Upper lobe of left lung (tissue), 6 donors: ENCODE measurements at regions not wholly inside any gene's neighbourhood (a gene's known extent, or its start where the extent isn't known, plus 50 kb on each side); places are given as distances from the start of the nearest gene placed in this dataset.

Experiments used
- ATAC-seq, 2 donors: fragments of 200-7000 bp; cut with Tn5 transposase; one replicate each; pipeline ENCODE4 v1.9.1; 2022; ENCODE audit warnings: mild to moderate bottlenecking in 2 of 2, moderate library complexity in 2 of 2; ENCODE audit not compliant: low FRiP score in 2 of 2
- DNase-seq, 2 donors: peaks; one replicate each; pipeline ENCODE4 v3.0.0-alpha.2; 2019 to 2020
- H3K27ac ChIP-seq, 4 donors: fragments of 200-600 bp; sonication (generic); one replicate each; pipeline ENCODE4 v1.5.1; 2016 to 2019
- H3K27me3 ChIP-seq, 4 donors: fragments of 200-600 bp; sonication (generic); one replicate each; pipeline ENCODE4 v1.5.1; 2017 to 2019
- H3K36me3 ChIP-seq, 4 donors: fragments of 200-600 bp; sonication (generic); one replicate each; pipeline ENCODE4 v1.5.1; 2016 to 2019
- H3K4me1 ChIP-seq, 4 donors: fragments of 200-600 bp; sonication (generic); one replicate each; pipeline ENCODE4 v1.5.1; 2018 to 2019
- H3K4me3 ChIP-seq, 4 donors: fragments of 200-600 bp; sonication (generic); one replicate each; pipeline ENCODE4 v1.5.1; 2017 to 2019; ENCODE audit warnings: mild to moderate bottlenecking in 2 of 4, moderate library complexity in 1 of 4
- H3K9me3 ChIP-seq, 4 donors: fragments of 200-600 bp; sonication (generic); one replicate each; pipeline ENCODE4 v1.5.1; 2018 to 2019
- CTCF ChIP-seq, 6 experiments: fragments of 450-650 bp in 4 of 6; fragments of 200-600 bp in 2 of 6; sonication (generic) in 2 of 6; IDR thresholded peaks; one replicate each; pipeline ENCODE4 v1.5.1; 2016 to 2019; ENCODE audit warnings: antibody characterized with exemption in 6 of 6
- EP300 ChIP-seq, 4 donors: sonication (generic); formaldehyde crosslinking; IDR thresholded peaks; one replicate each; pipeline ENCODE4 v1.5.1; 2017; ENCODE audit warnings: antibody characterized with exemption in 4 of 4, control low read depth in 2 of 4
- POLR2A ChIP-seq, 4 donors: fragments of 450-650 bp; IDR thresholded peaks; one replicate each; pipeline ENCODE4 v1.5.1; 2016 to 2017; ENCODE audit warnings: antibody characterized with exemption in 4 of 4, mild to moderate bottlenecking in 2 of 4
- POLR2AphosphoS5 ChIP-seq, 2 donors: sonication (generic); formaldehyde crosslinking; IDR thresholded peaks; one replicate each; pipeline ENCODE4 v1.5.1; 2017; ENCODE audit warnings: antibody characterized with exemption in 2 of 2
- WGBS, 2 donors: methylation state at CpG; one replicate each; pipeline ENCODE4 v1.1.5; 2017 to 2018; 5-methylcytosine and 5-hydroxymethylcytosine counted together
- donor health status: DM: no; HTN: no; CAD: no; lungs with moderate emphysema.
- donor health status: DM: no; HTN: yes; CAD: no; lungs with severe emphysema.

- TF ChIP-seq CTCF (IDR thresholded peaks at IDR 0.05) (no peak), POLR2A (IDR thresholded peaks at IDR 0.05) (no peak)
- Histone ChIP-seq H3K4me1 (no peaks in the 10 kb centered on the region), H3K36me3 (no peaks in the 10 kb centered on the region), H3K27ac (no peak overlapping the region), H3K9me3 (no peaks in the 10 kb centered on the region), H3K27me3 (no peaks in the 10 kb centered on the region), H3K4me3 (no peak overlapping the region)
- DNase-seq (no peak), ATAC-seq (no peak)
- WGBS, 2 donors: 92 to 94% methylated on average over 3 of the region's 3 CpGs
Measured at GRCh38 chr11:15692739-15693138, 578.0 kb downstream of the INSC start.

- TF ChIP-seq POLR2A (IDR thresholded peaks at IDR 0.05) (no peak), EP300 (IDR thresholded peaks at IDR 0.05) (no peak), CTCF (IDR thresholded peaks at IDR 0.05) (no peak), POLR2AphosphoS5 (IDR thresholded peaks at IDR 0.05) (no peak)
- H3K27ac ChIP-seq: no peak overlapping the region
- H3K27me3 ChIP-seq: no peaks in the 10 kb centered on the region
- 56 to 59% methylated on average over 3 of the region's 3 CpGs for WGBS, 2 donors
- H3K36me3 ChIP-seq: no peaks in the 10 kb centered on the region
- no peaks in the 10 kb centered on the region for H3K4me1 ChIP-seq
- H3K4me3 ChIP-seq: no peak overlapping the region
- ATAC-seq (no peak), DNase-seq (no peak)
- H3K9me3 ChIP-seq: no peaks in the 10 kb centered on the region
Measured at GRCh38 chr11:15695096-15695721, 580.5 kb downstream of the INSC start.

GRCh38 chr11:15696069-15696468, 581.3 kb downstream of the INSC start:
- Histone ChIP-seq H3K9me3 (no peaks in the 10 kb centered on the region), H3K4me1 (no peaks in the 10 kb centered on the region), H3K4me3 (no peak overlapping the region), H3K27me3 (no peaks in the 10 kb centered on the region), H3K36me3 (no peaks in the 10 kb centered on the region), H3K27ac (no peak overlapping the region)
- 78% methylated on average over 3 of the region's 3 CpGs for WGBS, 2 donors
- ATAC-seq (no peak), DNase-seq (no peak)
- TF ChIP-seq EP300 (IDR thresholded peaks at IDR 0.05) (no peak), POLR2A (IDR thresholded peaks at IDR 0.05) (no peak), POLR2AphosphoS5 (IDR thresholded peaks at IDR 0.05) (no peak), CTCF (IDR thresholded peaks at IDR 0.05) (no peak)

- no peak for ATAC-seq
- no peak for DNase-seq
- no peaks in the 10 kb centered on the region for H3K4me1 ChIP-seq
- TF ChIP-seq EP300 (IDR thresholded peaks at IDR 0.05) (no peak), POLR2A (IDR thresholded peaks at IDR 0.05) (no peak), POLR2AphosphoS5 (IDR thresholded peaks at IDR 0.05) (no peak), CTCF (IDR thresholded peaks at IDR 0.05) (no peak)
- H3K27me3 ChIP-seq: no peaks in the 10 kb centered on the region
- WGBS, 2 donors: 87 to 100% methylated on average over 2 to 6 of the region's 6 CpGs
- no peak overlapping the region for H3K27ac ChIP-seq
- no peaks in the 10 kb centered on the region for H3K9me3 ChIP-seq
- no peak overlapping the region for H3K4me3 ChIP-seq
- no peaks in the 10 kb centered on the region for H3K36me3 ChIP-seq
Measured at GRCh38 chr11:15697437-15698236, 582.9 kb downstream of the INSC start.

- TF ChIP-seq CTCF (IDR thresholded peaks at IDR 0.05): no peak
- TF ChIP-seq POLR2AphosphoS5 (IDR thresholded peaks at IDR 0.05): no peak
- no peaks in the 10 kb centered on the region for H3K9me3 ChIP-seq
- ATAC-seq: no peak
- WGBS, 2 donors: 87 to 95% methylated on average over 3 of the region's 3 CpGs
- no peaks in the 10 kb centered on the region for H3K27me3 ChIP-seq
- no peaks in the 10 kb centered on the region for H3K4me1 ChIP-seq
- DNase-seq: no peak
- no peak overlapping the region for H3K4me3 ChIP-seq
- H3K27ac ChIP-seq: no peak overlapping the region
- no peaks in the 10 kb centered on the region for H3K36me3 ChIP-seq
Measured at GRCh38 chr11:15698855-15699254, 584.1 kb downstream of the INSC start.
